HEK293 (cell line): ENCODE measurements at regions not wholly inside any gene's neighbourhood (a gene's known extent, or its start where the extent isn't known, plus 50 kb on each side); places are given as distances from the start of the nearest gene placed in this dataset.
A peak's percentile ranks its signal among the peaks of the same experiment; 100 is the strongest.

ENCODE experiments used
- CTCF ChIA-PET: fragments of 350-600 bp; formaldehyde crosslinking; extraction: SDS; loops from one replicate; lab custom pipeline; 2021; ENCODE audit warnings: antibody characterized with exemption; lab: Yijun Ruan, JAX
- POLR2A ChIA-PET: fragments of 300-600 bp; formaldehyde crosslinking; extraction: SDS; loops from one replicate; lab custom pipeline; 2020; ENCODE audit warnings: antibody characterized with exemption, inconsistent platforms; lab: Yijun Ruan, JAX
- H3K27ac ChIP-seq: fragments of 200-500 bp; sonication (Bioruptor generic); 2 replicates; pipeline ENCODE4 v1.5.1; 2014; ENCODE audit warnings: low read depth, low read length, control low read depth, inconsistent platforms; ENCODE audit errors: extremely low read depth
- H3K36me3 ChIP-seq, 2 experiments: fragments of 200-500 bp in 1 of 2; sonication (Bioruptor generic) in 1 of 2; 1 replicate in 1 of 2; 2 replicates in 1 of 2; pipeline ENCODE4 v1.5.1; 2014 to 2017; ENCODE audit warnings: inconsistent platforms in 2 of 2, low read length in 2 of 2; ENCODE audit not compliant: control insufficient read depth in 2 of 2, insufficient read depth in 1 of 2
- H3K4me1 ChIP-seq: fragments of 200-500 bp; sonication (Bioruptor generic); 2 replicates; pipeline ENCODE4 v1.5.1; 2014; ENCODE audit warnings: mild to moderate bottlenecking, low read length, inconsistent platforms; ENCODE audit not compliant: control insufficient read depth, insufficient read depth
- H3K4me3 ChIP-seq: 2 replicates; pipeline ENCODE4 v1.5.1; 2011; ENCODE audit warnings: low read depth, mild to moderate bottlenecking, control low read depth, low read length, moderate library complexity
- H3K9me3 ChIP-seq: fragments of 200-500 bp; sonication (Bioruptor generic); 2 replicates; pipeline ENCODE4 v1.5.1; 2014; ENCODE audit warnings: low read depth, low read length, inconsistent platforms; ENCODE audit not compliant: control insufficient read depth, insufficient read depth
- EGR2 ChIP-seq: fragments of 450-650 bp; formaldehyde crosslinking; IDR thresholded peaks from 2 replicates; pipeline ENCODE4 v1.5.1; 2016; ENCODE audit warnings: low read depth, missing biosample characterization, missing genetic modification characterization
- HOXC10 ChIP-seq: sonication (generic); formaldehyde crosslinking; IDR thresholded peaks from 2 replicates; pipeline ENCODE4 v1.8.1; 2023; ENCODE audit warnings: mild to moderate bottlenecking, missing genetic modification reagents
- HOXD13 ChIP-seq: sonication (generic); formaldehyde crosslinking; IDR thresholded peaks from 2 replicates; pipeline ENCODE4 v1.8.0; 2022; ENCODE audit warnings: missing genetic modification reagents, borderline replicate concordance
- MZF1 ChIP-seq: fragments of 450-650 bp; formaldehyde crosslinking; IDR thresholded peaks from 2 replicates; pipeline ENCODE4 v1.5.1; 2017; ENCODE audit warnings: missing biosample characterization, missing genetic modification characterization, borderline replicate concordance
- OVOL3 ChIP-seq: fragments of 450-650 bp; formaldehyde crosslinking; IDR thresholded peaks from 2 replicates; pipeline ENCODE4 v1.5.1; 2016; ENCODE audit warnings: missing biosample characterization, missing genetic modification characterization
- REPIN1 ChIP-seq: fragments of 450-650 bp; formaldehyde crosslinking; IDR thresholded peaks from 2 replicates; pipeline ENCODE4 v1.5.1; 2017; ENCODE audit warnings: missing biosample characterization, missing genetic modification characterization, low read depth
- TCF7L2 ChIP-seq: IDR thresholded peaks from 2 replicates; pipeline ENCODE4 v1.6.1; 2011; ENCODE audit warnings: low read depth, mild to moderate bottlenecking, inconsistent platforms, low read length, moderate library complexity, borderline replicate concordance
- ZFP37 ChIP-seq: fragments of 450-650 bp; formaldehyde crosslinking; IDR thresholded peaks from 2 replicates; pipeline ENCODE4 v1.5.1; 2016; ENCODE audit warnings: missing biosample characterization, missing genetic modification characterization
- ZNF2 ChIP-seq: fragments of 450-650 bp; formaldehyde crosslinking; IDR thresholded peaks from 2 replicates; pipeline ENCODE4 v1.5.1; 2016; ENCODE audit warnings: missing biosample characterization, missing genetic modification characterization
- ZNF202 ChIP-seq: fragments of 450-650 bp; formaldehyde crosslinking; IDR thresholded peaks from 2 replicates; pipeline ENCODE4 v1.5.1; 2016; ENCODE audit warnings: missing biosample characterization, missing genetic modification characterization, borderline replicate concordance
- ZNF248 ChIP-seq: fragments of 450-650 bp; formaldehyde crosslinking; IDR thresholded peaks from 2 replicates; pipeline ENCODE4 v1.5.1; 2017; ENCODE audit warnings: missing biosample characterization, missing genetic modification characterization
- ZNF341 ChIP-seq: fragments of 450-650 bp; formaldehyde crosslinking; IDR thresholded peaks from 2 replicates; pipeline ENCODE4; 2016; ENCODE audit warnings: low read depth, missing biosample characterization, missing genetic modification characterization
- ZNF404 ChIP-seq: fragments of 450-650 bp; formaldehyde crosslinking; IDR thresholded peaks from 2 replicates; pipeline ENCODE4 v1.5.1; 2017; ENCODE audit warnings: missing biosample characterization, missing genetic modification characterization
- ZNF624 ChIP-seq: fragments of 450-650 bp; formaldehyde crosslinking; IDR thresholded peaks from 2 replicates; pipeline ENCODE4 v1.5.1; 2017; ENCODE audit warnings: missing biosample characterization, missing genetic modification characterization
- ZNF677 ChIP-seq: fragments of 450-650 bp; IDR thresholded peaks from 2 replicates; pipeline ENCODE4 v1.5.0; 2018; ENCODE audit warnings: missing biosample characterization, mild to moderate bottlenecking, missing genetic modification characterization, moderate library complexity
- ZNF776 ChIP-seq: fragments of 450-650 bp; formaldehyde crosslinking; IDR thresholded peaks from 2 replicates; pipeline ENCODE4 v1.5.0; 2017; ENCODE audit warnings: missing biosample characterization, missing genetic modification characterization, borderline replicate concordance
- ZNF785 ChIP-seq: fragments of 450-650 bp; formaldehyde crosslinking; IDR thresholded peaks from 2 replicates; pipeline ENCODE4 v1.5.1; 2016; ENCODE audit warnings: missing biosample characterization, missing genetic modification characterization
- TF ChIP-seq, protein P1 (sequence below): fragments of 450-650 bp; formaldehyde crosslinking; IDR thresholded peaks from 2 replicates; pipeline ENCODE4 v1.5.1; 2017; ENCODE audit warnings: missing biosample characterization, missing genetic modification characterization
- TF ChIP-seq, protein P2 (sequence below): fragments of 450-650 bp; formaldehyde crosslinking; IDR thresholded peaks from 2 replicates; pipeline ENCODE4 v1.5.1; 2016; ENCODE audit warnings: missing biosample characterization, missing genetic modification characterization
- TF ChIP-seq, protein P3 (sequence below): fragments of 450-650 bp; formaldehyde crosslinking; IDR thresholded peaks from 2 replicates; pipeline ENCODE4 v1.5.1; 2016; ENCODE audit warnings: missing biosample characterization, missing genetic modification characterization
- TF ChIP-seq, protein P4 (sequence below): fragments of 450-650 bp; formaldehyde crosslinking; IDR thresholded peaks from 2 replicates; pipeline ENCODE4 v1.5.1; 2016; ENCODE audit warnings: missing biosample characterization, missing genetic modification characterization

DNA sequence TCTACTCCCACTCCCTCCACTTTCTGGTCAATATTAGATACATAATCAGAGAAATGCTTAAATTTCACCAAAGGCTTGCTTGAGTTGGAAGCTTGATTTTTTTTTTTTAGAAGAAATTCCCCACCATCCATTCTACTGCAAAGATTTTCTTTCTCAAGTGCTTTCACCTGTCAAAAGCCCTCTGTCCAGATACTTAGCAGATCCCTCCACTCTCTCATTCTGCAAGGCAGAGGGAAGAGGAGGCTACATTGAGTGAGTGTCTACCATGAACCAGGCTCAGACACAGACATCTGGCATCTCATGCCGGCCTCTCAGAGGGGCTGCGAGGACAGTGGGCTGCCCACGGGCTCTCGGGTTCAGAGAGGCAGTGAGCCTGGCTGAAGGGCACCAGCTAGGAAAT, 127.6 kb upstream of the GSC start:
- POLR2A ChIA-PET: no interaction called here

DNA sequence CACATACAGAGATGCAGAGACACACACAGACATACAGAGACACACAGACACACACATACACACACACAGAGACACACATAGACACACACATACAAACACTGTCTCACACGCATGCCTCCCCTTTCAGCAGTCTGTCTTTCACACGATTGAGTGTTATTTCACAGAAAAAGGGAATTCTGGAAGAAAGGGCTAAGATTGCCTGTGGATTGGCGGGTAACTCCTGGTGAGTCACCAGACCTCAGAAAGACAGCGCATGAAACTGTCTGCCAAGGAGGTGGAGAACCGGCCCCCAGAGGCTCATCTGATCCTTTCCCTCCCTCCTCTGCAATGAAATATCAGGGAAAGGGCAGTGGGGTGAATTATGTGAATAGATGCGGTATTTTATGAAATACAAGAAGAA, 127.2 kb upstream of the GSC start:
- Histone ChIP-seq H3K36me3 (no peaks in the 10 kb centered on the region), H3K4me1 (no peaks in the 10 kb centered on the region), H3K9me3 (no peaks in the 10 kb centered on the region), H3K27ac (no peak overlapping the region), H3K4me3 (no peak overlapping the region)
- ChIA-PET POLR2A (no interaction called here), CTCF (no interaction called here)
- TF ChIP-seq HOXC10 (CRISPR knock-in tag): no peak
- TF ChIP-seq, protein P1, sequence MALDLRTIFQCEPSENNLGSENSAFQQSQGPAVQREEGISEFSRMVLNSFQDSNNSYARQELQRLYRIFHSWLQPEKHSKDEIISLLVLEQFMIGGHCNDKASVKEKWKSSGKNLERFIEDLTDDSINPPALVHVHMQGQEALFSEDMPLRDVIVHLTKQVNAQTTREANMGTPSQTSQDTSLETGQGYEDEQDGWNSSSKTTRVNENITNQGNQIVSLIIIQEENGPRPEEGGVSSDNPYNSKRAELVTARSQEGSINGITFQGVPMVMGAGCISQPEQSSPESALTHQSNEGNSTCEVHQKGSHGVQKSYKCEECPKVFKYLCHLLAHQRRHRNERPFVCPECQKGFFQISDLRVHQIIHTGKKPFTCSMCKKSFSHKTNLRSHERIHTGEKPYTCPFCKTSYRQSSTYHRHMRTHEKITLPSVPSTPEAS: 0 out of 2 replicates have a peak, but pooled peaks have one; percentile 30

More for the DNA sequence above, 127.6 kb upstream of the GSC start:
- Histone ChIP-seq H3K27ac (no peak overlapping the region), H3K9me3 (no peaks in the 10 kb centered on the region), H3K4me1 (no peaks in the 10 kb centered on the region), H3K36me3 (no peaks in the 10 kb centered on the region), H3K4me3 (no peak overlapping the region)
- CTCF ChIA-PET: no interaction called here
- no peak for TF ChIP-seq ZFP37
- TF ChIP-seq, protein P2, sequence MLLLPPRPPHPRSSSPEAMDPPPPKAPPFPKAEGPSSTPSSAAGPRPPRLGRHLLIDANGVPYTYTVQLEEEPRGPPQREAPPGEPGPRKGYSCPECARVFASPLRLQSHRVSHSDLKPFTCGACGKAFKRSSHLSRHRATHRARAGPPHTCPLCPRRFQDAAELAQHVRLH: no peak
- no peak for TF ChIP-seq ZNF248 (tag by site-specific recombination)
- TF ChIP-seq, protein P3, sequence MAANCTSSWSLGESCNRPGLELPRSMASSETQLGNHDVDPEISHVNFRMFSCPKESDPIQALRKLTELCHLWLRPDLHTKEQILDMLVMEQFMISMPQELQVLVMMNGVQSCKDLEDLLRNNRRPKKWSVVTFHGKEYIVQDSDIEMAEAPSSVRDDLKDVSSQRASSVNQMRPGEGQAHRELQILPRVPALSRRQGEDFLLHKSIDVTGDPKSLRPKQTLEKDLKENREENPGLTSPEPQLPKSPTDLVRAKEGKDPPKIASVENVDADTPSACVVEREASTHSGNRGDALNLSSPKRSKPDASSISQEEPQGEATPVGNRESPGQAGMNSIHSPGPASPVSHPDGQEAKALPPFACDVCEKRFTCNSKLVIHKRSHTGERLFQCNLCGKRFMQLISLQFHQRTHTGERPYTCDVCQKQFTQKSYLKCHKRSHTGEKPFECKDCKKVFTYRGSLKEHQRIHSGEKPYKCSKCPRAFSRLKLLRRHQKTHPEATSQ (tag by site-specific recombination): no peak
- TF ChIP-seq ZNF776 (tag by site-specific recombination): no peak
- no peak for TF ChIP-seq ZNF624 (tag by site-specific recombination)
- TF ChIP-seq TCF7L2: no peak
- TF ChIP-seq MZF1 (tag by site-specific recombination): no peak

DNA sequence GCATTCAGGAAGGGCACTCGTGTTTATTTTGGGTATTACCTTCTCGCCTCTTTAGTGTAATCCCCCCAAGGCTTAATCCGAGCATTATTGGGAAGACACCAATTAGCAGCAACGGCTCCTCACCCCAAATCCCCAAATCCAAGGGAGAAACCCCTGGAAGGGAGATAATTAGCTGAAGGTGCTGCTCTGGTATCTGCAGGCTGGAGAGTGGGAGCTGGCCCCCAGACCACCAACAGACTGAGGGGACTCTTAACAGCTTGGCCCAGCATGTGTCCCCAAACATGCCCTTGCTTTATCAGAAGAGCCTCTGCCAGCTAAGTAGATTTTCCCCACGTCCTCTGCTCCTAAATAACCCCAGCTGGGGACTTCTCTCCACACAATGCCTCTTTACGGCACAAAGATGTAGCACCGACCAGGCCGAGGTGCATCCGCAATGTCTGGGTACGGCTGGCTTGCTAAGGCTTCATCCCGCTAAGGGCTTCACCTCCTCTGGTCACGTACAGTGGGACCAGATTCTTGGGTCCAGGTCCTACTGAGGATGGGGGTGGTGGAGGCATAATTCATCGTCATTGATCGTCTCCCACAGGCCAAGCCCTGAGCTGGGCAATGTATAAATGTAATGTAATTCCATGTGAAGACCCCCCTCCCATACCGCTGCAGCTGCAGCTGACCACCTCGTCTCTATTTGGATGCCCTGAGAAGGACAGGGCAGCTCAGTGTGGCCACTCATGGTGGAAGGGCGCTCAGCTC, 123.7 kb upstream of the GSC start:
- Histone ChIP-seq H3K27ac (no peak overlapping the region), H3K4me3 (no peak overlapping the region), H3K36me3 (no peaks in the 10 kb centered on the region), H3K4me1 (no peaks in the 10 kb centered on the region), H3K9me3 (no peaks in the 10 kb centered on the region)
- ChIA-PET CTCF (interaction anchor here (0.5 kb wide), 1 partner anchor 10 kb away, joined by 3 read pairs; no protein-coding TSS in a partner anchor), POLR2A (no interaction called here)
- no peak for TF ChIP-seq ZNF202
- TF ChIP-seq REPIN1: no peak
- TF ChIP-seq ZNF341 (tag by site-specific recombination): no peak
- TF ChIP-seq ZNF677: no peak
- TF ChIP-seq ZNF404 (tag by site-specific recombination): no peak
- no peak for TF ChIP-seq HOXD13 (CRISPR knock-in tag)
- no peak for TF ChIP-seq ZNF2
- TF ChIP-seq, protein P4, sequence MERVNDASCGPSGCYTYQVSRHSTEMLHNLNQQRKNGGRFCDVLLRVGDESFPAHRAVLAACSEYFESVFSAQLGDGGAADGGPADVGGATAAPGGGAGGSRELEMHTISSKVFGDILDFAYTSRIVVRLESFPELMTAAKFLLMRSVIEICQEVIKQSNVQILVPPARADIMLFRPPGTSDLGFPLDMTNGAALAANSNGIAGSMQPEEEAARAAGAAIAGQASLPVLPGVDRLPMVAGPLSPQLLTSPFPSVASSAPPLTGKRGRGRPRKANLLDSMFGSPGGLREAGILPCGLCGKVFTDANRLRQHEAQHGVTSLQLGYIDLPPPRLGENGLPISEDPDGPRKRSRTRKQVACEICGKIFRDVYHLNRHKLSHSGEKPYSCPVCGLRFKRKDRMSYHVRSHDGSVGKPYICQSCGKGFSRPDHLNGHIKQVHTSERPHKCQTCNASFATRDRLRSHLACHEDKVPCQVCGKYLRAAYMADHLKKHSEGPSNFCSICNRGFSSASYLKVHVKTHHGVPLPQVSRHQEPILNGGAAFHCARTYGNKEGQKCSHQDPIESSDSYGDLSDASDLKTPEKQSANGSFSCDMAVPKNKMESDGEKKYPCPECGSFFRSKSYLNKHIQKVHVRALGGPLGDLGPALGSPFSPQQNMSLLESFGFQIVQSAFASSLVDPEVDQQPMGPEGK: no peak
- no peak for TF ChIP-seq ZNF785 (tag by site-specific recombination)
- TF ChIP-seq OVOL3: no peak
- TF ChIP-seq EGR2: no peak
